A673 (cell line): ENCODE measurements at regions not wholly inside any gene's neighbourhood (a gene's known extent, or its start where the extent isn't known, plus 50 kb on each side); places are given as distances from the start of the nearest gene placed in this dataset.
"Not testable (repeated sequence)": the region's sequence is repeated elsewhere in the genome, so short reads cannot be mapped to it uniquely, and the experiment has no call there.

Experiments used
- BruUV-seq: library from RNA; stranded (reverse); fragments of 400-500 nt; replicated peaks from 2 replicates; lab custom pipeline; 2021; lab: Mats Ljungman, UMichigan
- CTCF ChIA-PET: fragments of 300-600 bp; sonication (Branson Sonifier 250); formaldehyde crosslinking; loops from one replicate; lab custom pipeline; 2022; ENCODE audit warnings: antibody characterized with exemption; lab: Charles Lee
- POLR2A ChIA-PET: fragments of 300-600 bp; sonication (Branson Sonifier 250); formaldehyde crosslinking; loops from one replicate; lab custom pipeline; 2022; ENCODE audit warnings: antibody characterized with exemption; ENCODE audit not compliant: low non-redundant PET; lab: Charles Lee
- DNase-seq: peaks from one replicate; pipeline ENCODE4 v3.0.0-alpha.2; 2015; ENCODE audit warnings: low spot score
- H3K27ac ChIP-seq: fragments of 200-600 bp; sonication (generic); 2 replicates; pipeline ENCODE4 v1.5.1; 2016; ENCODE audit warnings: mixed run types, low read depth, mild to moderate bottlenecking, mixed read lengths, antibody characterized with exemption, low read length; ENCODE audit not compliant: poor library complexity, severe bottlenecking
- H3K27me3 ChIP-seq: fragments of 200-600 bp; sonication (generic); replicated peaks from 2 replicates; pipeline ENCODE4 v1.6.1; 2017; ENCODE audit warnings: mixed run types, low read depth, mild to moderate bottlenecking, mixed read lengths, antibody characterized with exemption, low read length; ENCODE audit not compliant: insufficient read depth, poor library complexity
- H3K36me3 ChIP-seq: fragments of 200-600 bp; sonication (generic); 2 replicates; pipeline ENCODE4 v1.6.1; 2016; ENCODE audit warnings: mixed run types, mild to moderate bottlenecking, mixed read lengths, antibody characterized with exemption, low read length; ENCODE audit not compliant: insufficient read depth, poor library complexity, severe bottlenecking
- H3K4me1 ChIP-seq: fragments of 200-600 bp; sonication (generic); 2 replicates; pipeline ENCODE4 v1.6.1; 2017; ENCODE audit warnings: mixed run types, mild to moderate bottlenecking, mixed read lengths, antibody characterized with exemption, low read length; ENCODE audit not compliant: insufficient read depth, poor library complexity, severe bottlenecking
- H3K4me3 ChIP-seq: fragments of 200-600 bp; sonication (generic); 2 replicates; pipeline ENCODE4 v1.5.1; 2016; ENCODE audit warnings: low read depth, mixed run types, mild to moderate bottlenecking, mixed read lengths, low read length; ENCODE audit not compliant: poor library complexity, severe bottlenecking
- H3K9me3 ChIP-seq: fragments of 200-600 bp; sonication (generic); 2 replicates; pipeline ENCODE4 v1.6.1; 2016; ENCODE audit warnings: mixed run types, low read depth, mild to moderate bottlenecking, mixed read lengths, antibody characterized with exemption, low read length; ENCODE audit not compliant: poor library complexity, severe bottlenecking
- CTCF ChIP-seq: fragments of 300-800, 200-600 bp; sonication (generic); conservative IDR thresholded peaks from 2 replicates; pipeline ENCODE4 v1.5.1; 2017; ENCODE audit warnings: low read depth, mild to moderate bottlenecking, antibody characterized with exemption, low read length, moderate library complexity, mixed read lengths
- EZH2 ChIP-seq: fragments of 200-600 bp; sonication (generic); IDR thresholded peaks from 2 replicates; pipeline ENCODE4 v1.6.1; 2017; ENCODE audit warnings: borderline replicate concordance, low read depth, mild to moderate bottlenecking, mixed read lengths, antibody characterized with exemption, low read length; ENCODE audit not compliant: poor library complexity, severe bottlenecking
- intact Hi-C: fragments of 100-400 bp; cut with micrococcal nuclease; formaldehyde crosslinking; loops from one replicate; pipeline ENCODE4 v1.10.0; 2022; ENCODE audit not compliant: unreplicated experiment

DNA sequence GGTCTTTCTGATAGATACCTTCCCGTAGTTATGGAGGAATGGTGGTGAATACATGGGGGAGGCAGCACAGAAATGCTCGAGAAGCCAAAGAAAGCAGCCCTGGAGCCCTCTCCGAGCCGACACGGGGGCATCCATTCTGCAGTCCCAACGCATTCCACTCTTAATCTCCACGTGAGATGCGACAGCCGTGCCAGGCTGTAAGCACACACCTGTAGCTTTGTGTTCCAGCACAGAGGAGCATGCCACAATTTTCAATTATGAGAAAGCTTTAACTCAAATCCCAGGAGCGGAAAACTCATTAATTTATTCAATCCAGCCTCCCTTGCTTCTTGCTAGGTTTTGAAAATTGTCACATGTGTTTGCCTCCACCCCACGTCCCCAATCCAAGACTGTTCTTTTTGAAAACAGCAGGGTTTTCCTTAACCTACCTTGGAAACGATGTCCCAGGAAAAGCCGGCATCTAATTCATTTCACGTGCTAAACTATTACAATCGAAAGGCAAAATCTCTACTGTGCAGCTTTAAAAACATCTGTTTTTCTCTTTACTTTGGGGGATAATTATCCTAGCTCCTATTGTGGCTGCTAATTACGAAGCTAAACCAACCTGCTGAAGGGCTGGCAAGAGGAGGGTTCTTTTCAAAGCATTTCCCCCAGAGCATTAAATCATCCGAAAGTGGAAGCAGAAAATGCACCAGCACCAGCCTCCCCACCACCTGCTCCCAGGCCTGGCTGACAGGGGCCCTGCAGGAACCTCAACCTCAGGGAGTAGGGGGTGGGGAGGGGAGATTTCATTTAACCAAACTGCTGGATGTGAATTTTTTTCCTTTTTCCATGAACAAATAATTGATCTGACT is 56.0 kb upstream of the CHST15 start:
- Histone ChIP-seq H3K36me3 (no peaks in the 10 kb centered on the region), H3K27ac (peak overlapping the region; percentile 45), H3K9me3 (no peaks in the 10 kb centered on the region), H3K27me3 (no peaks in the 10 kb centered on the region), H3K4me1 (peaks cover 41% of the 10 kb centered on the region), H3K4me3 (no peak overlapping the region)
- ChIA-PET POLR2A (no interaction called here), CTCF (no interaction called here)
- TF ChIP-seq CTCF: no peak
- TF ChIP-seq EZH2: no peak
- no TSS peak for BruUV-seq
- intact Hi-C loops: no loop called here
- peak; percentile 45 for DNase-seq

DNA sequence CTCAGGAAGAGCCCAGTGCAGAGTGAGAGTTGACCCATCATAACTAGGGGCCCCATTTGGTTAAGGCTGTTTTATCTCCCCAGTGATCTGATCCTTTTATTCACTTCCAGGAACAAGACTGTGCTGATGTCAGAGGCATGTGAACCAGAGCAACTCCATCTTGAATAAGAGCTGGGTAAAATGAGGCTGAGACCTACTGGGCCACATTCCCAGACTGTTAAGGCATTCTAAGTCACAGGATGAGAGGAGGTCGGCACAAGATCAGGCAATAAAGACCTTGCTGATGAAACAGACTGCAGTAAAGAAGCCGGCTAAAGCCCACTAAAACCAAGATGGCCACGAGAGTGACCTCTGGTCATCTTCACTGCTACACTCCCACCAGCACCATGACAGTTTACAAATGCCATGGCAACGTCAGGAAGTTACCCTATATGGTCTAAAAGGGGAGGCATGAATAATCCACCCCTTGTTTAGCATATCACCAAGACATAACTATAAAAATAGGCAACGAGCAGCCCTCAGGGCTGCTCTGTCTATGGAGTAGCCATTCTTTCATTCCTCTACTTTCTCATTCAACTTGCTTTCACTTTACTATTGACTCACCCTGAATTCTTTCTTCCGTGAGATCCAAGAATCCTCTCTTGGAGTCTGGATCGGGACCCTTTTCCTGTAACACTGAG is 55.3 kb upstream of the CHST15 start:
- H3K36me3 ChIP-seq, intact Hi-C loops, H3K27me3 ChIP-seq, DNase-seq, H3K4me3 ChIP-seq, H3K9me3 ChIP-seq, POLR2A ChIA-PET, CTCF ChIA-PET, BruUV-seq: not testable (repeated sequence)
- Histone ChIP-seq H3K4me1 (peaks cover 41% of the 10 kb centered on the region), H3K27ac (peak overlapping the region; percentile 45)

DNA sequence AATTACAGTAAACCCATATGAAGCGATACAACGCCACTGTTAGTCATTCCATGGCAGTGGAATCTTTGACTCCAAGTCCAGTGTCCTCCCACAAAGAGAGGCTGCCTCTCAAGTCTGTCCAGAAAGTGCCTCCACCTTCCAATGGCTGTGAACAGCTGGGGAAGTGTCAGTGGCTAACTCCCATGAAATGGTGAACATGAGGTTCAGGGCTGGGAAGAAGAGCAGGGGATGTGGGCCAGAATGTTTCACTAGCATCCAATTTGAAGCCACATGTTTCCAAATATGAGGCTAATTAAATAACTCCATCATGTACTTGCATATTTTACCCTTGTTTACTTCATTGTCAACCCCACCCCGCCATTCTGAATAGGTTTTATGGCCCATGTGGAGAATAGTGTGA is 53.1 kb upstream of the CHST15 start:
- intact Hi-C loops: no loop called here
- no TSS peak for BruUV-seq
- POLR2A ChIA-PET: no interaction called here
- DNase-seq: no peak
- TF ChIP-seq EZH2 (no peak), CTCF (no peak)
- Histone ChIP-seq H3K4me3 (no peak overlapping the region), H3K36me3 (no peaks in the 10 kb centered on the region), H3K9me3 (no peaks in the 10 kb centered on the region), H3K27me3 (no peaks in the 10 kb centered on the region), H3K4me1 (peaks cover 27% of the 10 kb centered on the region), H3K27ac (no peak overlapping the region)
- CTCF ChIA-PET: no interaction called here
